ENCODE measurements at regions not wholly inside any gene's neighbourhood (a gene's known extent, or its start where the extent isn't known, plus 50 kb on each side); places are given as distances from the start of the nearest gene placed in this dataset.
A peak's percentile ranks its signal among the peaks of the same experiment; 100 is the strongest.
"Not testable (repeated sequence)": the region's sequence is repeated elsewhere in the genome, so short reads cannot be mapped to it uniquely, and the experiment has no call there.

- no peak for TF ChIP-seq ZFX (IDR thresholded peaks at IDR 0.05)
- TF ChIP-seq, protein P1, sequence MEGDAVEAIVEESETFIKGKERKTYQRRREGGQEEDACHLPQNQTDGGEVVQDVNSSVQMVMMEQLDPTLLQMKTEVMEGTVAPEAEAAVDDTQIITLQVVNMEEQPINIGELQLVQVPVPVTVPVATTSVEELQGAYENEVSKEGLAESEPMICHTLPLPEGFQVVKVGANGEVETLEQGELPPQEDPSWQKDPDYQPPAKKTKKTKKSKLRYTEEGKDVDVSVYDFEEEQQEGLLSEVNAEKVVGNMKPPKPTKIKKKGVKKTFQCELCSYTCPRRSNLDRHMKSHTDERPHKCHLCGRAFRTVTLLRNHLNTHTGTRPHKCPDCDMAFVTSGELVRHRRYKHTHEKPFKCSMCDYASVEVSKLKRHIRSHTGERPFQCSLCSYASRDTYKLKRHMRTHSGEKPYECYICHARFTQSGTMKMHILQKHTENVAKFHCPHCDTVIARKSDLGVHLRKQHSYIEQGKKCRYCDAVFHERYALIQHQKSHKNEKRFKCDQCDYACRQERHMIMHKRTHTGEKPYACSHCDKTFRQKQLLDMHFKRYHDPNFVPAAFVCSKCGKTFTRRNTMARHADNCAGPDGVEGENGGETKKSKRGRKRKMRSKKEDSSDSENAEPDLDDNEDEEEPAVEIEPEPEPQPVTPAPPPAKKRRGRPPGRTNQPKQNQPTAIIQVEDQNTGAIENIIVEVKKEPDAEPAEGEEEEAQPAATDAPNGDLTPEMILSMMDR (conservative IDR thresholded peaks at IDR 0.05) = no peak
- peak overlapping the region; percentile 34 for H3K27ac ChIP-seq
Measured at GRCh38 chr1:64343823-64344190, 126.1 kb upstream of the CACHD1 start.

DNA sequence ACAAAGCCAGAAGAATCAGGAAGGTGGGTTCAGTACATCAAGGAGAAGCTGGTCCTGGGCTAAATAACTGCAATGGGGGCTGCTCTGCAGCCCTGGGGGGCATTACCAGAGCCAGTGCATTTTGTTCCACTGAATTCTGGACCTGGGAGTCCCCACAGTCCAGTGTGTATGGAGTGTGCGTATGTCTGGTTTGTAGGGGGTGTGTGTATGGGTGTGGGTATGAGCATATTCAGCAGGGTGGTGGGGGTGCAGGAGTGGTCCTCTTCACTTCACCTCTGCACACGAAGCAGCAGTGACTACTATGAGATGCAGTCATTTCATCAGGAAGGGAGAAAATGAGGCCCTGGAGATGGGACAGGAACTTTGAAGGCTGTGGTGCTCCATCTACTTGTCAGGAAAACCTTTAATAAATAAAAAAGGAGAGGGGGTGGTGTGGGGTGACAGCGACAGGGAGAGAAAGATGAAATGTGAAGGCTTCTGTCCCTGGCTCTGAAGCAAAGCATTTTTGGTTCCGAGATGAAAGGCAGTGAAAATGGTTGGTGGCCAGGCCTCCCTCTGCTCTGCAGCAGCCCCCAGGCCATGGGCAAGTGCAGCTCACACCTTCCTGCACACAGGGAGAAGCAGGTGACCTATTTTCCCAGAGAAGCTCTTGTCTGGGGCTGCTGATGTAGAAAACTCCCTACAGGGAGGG is 121.5 kb upstream of the CACHD1 start:
- no peak overlapping the region for H3K27ac ChIP-seq
- TF ChIP-seq ZFX (IDR thresholded peaks at IDR 0.05) = no peak
- TF ChIP-seq, protein P1 (conservative IDR thresholded peaks at IDR 0.05) = no peak

- TF ChIP-seq, protein P1 (conservative IDR thresholded peaks at IDR 0.05) = no peak
- no peak for TF ChIP-seq ZFX (IDR thresholded peaks at IDR 0.05)
Measured at GRCh38 chr1:64348961-64349648, 120.8 kb upstream of the CACHD1 start.

DNA sequence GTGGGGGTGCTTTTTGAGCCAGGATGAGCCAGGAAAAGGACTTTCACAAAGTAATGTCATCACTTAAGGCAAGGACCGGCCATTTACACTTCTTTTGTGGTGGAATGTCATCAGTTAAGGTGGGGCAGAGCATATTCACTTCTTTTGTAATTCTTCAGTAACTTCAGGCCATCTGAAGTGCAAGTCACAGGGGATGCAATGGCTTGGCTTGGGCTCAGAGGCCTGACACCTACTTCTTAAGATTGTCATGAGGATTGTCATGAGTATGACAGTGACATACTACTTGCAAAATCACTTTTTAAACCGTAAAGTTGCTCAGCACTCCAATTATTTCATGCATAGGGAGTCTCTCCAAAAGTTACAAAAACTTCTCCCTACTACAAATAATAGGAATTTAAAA is 114.4 kb upstream of the CACHD1 start:
- not testable (repeated sequence) for H3K27ac ChIP-seq

More at GRCh38 chr1:64348961-64349648, 120.8 kb upstream of the CACHD1 start:
- no peak overlapping the region for H3K27ac ChIP-seq

GRCh38 chr1:64356636-64357256 is 113.2 kb upstream of the CACHD1 start:
- TF ChIP-seq, protein P1 (conservative IDR thresholded peaks at IDR 0.05) = no peak
- no peak for TF ChIP-seq ZFX (IDR thresholded peaks at IDR 0.05)
- H3K27ac ChIP-seq = no peak overlapping the region

DNA sequence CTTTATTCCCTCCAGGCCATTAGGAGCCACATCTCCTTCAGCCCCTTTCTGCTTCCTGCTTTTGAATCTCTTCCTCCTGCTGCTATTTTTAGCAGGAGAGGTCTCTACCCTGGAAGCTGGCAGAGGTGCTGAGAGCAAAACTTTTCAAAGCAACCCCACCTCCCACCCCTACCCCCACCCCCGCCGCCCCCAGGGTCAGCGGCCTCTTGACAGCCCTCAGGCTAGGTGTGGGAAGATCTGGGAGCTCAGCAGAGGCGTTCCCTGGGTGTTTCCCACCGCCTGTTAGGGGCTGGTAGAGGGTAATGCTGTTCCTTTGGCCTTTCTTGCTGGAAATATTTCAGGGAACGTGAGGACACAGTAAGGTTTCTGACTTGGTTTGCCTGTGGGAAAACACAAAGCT is 112.5 kb upstream of the CACHD1 start:
- H3K27ac ChIP-seq = no peak overlapping the region
- no peak for TF ChIP-seq ZFX (IDR thresholded peaks at IDR 0.05)
- TF ChIP-seq, protein P1 (conservative IDR thresholded peaks at IDR 0.05) = no peak

GRCh38 chr1:64358692-64359091 is 111.2 kb upstream of the CACHD1 start:
- TF ChIP-seq, protein P1 (conservative IDR thresholded peaks at IDR 0.05) = no peak
- no peak for TF ChIP-seq ZFX (IDR thresholded peaks at IDR 0.05)
- no peak overlapping the region for H3K27ac ChIP-seq
